CD4-positive, alpha-beta T cell treated with Interferon gamma for 1 hour (primary cell): ENCODE measurements at regions not wholly inside any gene's neighbourhood (a gene's known extent, or its start where the extent isn't known, plus 50 kb on each side); places are given as distances from the start of the nearest gene placed in this dataset.

Experiments used
- DNase-seq: peaks from one replicate; pipeline ENCODE4 v3.0.0-alpha.2; 2020

DNA sequence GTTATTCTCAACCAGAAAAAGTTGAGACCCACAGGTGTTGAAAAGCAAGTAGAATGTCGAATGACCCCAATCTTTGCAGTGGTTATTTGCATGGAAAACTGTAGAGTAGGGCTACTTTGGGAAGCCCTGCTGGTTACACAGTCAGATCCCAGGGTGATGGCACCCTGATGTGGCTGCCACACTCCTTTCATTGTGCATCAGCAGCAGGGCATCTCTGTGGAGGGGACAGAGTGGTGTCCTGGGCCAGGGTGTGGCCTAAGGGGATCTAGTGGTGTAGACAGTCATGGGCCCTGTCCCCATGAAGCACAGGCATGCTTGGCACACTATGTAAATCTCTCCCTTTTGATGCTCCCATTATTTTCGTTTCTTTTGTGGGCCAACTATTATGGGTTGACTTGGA lies 199.4 kb upstream of the NAV2 start:
- no peak for DNase-seq

GRCh38 chr11:19512618-19513017 lies 200.0 kb upstream of the NAV2 start:
- DNase-seq, result no peak

GRCh38 chr11:19511413-19512183 lies 201.0 kb upstream of the NAV2 start:
- no peak for DNase-seq

- no peak for DNase-seq
Measured at GRCh38 chr11:19511066-19511412, 201.6 kb upstream of the NAV2 start.

DNA sequence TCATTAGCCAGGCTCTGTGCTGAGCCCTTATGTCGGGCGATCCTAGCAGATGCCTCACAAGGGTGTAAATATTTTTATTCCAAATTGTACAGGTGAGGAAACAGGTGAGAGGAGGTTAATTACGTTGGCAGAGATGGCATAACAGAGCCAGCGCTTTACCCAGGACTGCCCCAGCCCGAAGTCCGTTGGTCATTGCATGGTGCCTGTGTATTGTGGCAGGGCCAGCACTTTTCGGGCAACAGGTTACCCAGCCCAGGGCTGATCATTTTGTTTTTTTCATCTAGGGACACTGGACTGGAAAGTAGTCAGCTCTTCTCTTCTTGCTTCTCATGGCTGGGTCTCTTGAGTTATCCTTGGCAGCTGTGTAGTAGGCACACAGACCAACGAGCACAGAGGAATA lies 202.2 kb upstream of the NAV2 start:
- no peak for DNase-seq

GRCh38 chr11:19509215-19509614 lies 203.4 kb upstream of the NAV2 start:
- DNase-seq, result no peak

DNA sequence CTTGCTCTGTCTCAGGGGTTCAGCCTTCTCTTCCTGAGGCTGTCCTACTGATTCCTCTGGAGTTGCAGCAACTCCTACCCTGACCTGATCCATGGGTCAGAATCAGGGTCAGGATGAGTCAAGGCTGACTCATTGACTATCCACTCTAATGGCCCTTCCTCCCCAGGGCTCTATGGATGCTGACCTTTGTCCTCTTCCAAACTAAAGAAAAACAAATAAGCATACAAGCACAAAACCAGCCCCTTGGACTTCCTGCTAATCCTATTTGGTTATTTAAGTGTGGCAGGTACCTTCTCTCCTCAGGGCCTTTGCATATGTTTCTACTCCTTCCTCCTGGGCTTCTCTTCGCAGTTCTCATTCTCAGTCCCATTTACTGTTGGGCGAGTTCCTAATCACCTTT lies 204.5 kb upstream of the NAV2 start:
- no peak for DNase-seq

GRCh38 chr11:19506816-19507486 lies 205.7 kb upstream of the NAV2 start:
- no peak for DNase-seq

DNA sequence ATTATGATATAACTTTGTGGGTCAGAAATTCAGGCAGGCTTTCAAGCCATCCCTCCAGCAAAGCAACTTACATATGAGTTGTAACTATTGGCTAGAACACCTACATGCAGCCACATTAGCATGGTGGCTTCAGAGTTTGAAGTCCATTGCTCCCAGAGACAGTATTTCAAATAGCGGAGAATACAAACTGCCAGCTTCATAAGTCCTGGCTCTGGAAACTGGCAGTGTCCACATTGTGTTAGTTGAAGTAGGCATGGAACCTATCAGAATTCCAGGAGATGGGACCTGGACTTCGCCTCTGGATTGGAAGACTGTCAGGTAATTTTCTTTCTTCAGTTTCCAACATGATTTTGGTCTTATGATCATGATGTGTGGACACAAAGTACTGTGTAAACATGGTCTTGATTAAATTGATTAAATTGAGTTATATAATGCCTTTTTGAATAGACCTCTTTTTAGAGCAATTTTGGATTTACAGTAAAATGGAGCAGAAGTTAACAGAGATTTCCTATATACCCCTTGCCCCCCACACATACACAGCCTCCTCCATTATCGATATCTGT lies 209.9 kb upstream of the NAV2 start:
- DNase-seq, result no peak

DNA sequence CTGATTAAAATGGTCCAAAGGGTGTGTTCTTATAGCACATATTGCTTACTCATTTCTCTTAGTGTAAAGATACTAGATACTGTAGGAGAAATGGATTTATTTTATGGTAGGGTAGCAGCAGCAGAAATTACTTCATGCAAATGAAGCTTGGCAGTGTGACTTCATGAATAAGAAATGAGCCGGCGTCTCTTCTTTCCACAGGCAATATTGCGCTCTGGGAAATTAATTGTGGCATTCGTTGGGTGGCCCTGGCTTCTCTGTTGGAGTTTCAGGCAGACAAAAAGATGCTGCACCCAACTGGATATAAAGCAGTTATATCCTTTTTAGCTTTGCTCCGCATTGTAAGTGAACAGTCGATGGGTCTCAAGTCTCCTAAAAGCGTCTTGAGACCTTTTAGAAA lies 211.0 kb upstream of the NAV2 start:
- DNase-seq, result no peak

GRCh38 chr11:19499999-19500398 lies 212.6 kb upstream of the NAV2 start:
- no peak for DNase-seq

- no peak for DNase-seq
Measured at GRCh38 chr11:19499026-19499669, 213.5 kb upstream of the NAV2 start.

GRCh38 chr11:19493446-19494213 lies 219.0 kb upstream of the NAV2 start:
- no peak for DNase-seq

DNA sequence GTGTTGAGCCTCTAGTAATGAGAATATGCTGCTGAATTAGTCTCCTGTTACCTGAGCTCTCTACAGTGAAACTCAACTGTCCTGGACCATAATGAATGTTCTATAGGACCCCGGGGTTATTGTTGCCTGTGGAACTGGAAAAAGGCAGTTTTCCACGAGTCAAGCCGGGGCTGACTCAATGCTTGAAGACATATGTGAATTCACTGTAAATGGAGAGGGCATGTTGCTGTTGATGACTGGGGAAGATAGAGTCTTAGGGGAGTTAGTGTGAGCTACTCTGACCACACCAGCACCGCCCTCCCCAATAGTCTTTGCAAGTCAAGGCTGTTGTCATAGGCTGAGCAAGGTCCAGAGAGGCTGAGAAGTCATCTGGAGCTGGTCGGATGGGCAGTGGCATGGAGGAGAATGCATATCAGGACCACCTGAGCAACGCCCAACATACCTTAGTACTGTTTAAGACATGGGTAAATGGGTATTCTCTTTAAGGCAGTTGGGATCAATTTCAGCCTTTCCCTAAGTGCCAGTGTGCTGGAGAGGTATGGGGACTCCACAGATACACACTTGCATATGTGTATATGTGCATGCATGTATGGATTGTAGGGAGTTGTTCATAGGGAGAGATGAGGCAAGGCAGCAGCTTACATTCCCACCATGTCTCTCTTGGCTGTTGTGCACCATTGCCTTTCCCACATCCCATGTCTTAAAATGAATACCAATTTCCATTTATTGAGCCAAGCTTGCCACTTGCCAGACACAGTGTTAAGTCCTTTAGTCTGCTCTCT lies 230.1 kb upstream of the NAV2 start:
- DNase-seq, result no peak

DNA sequence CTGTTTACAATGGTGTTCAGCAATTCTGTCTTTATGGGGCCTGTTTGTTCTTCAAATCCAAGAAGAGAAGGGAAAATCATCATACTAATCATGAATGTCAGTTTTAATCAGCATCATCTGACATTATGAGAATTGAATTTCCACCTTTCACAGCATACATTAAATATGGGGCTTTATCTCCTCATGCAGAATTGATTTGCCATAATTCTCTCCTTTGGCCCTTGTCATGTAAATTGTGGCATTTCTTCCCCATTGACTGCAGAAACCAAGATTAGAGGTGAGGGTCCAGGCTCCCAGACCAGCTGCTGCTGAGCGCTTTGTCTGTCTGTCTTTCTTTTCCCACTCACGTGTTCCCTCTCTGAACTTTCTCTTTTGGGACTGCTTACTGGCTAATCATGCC lies 232.1 kb upstream of the NAV2 start:
- DNase-seq, result no peak

GRCh38 chr11:19478891-19479290 lies 233.7 kb upstream of the NAV2 start:
- no peak for DNase-seq

DNA sequence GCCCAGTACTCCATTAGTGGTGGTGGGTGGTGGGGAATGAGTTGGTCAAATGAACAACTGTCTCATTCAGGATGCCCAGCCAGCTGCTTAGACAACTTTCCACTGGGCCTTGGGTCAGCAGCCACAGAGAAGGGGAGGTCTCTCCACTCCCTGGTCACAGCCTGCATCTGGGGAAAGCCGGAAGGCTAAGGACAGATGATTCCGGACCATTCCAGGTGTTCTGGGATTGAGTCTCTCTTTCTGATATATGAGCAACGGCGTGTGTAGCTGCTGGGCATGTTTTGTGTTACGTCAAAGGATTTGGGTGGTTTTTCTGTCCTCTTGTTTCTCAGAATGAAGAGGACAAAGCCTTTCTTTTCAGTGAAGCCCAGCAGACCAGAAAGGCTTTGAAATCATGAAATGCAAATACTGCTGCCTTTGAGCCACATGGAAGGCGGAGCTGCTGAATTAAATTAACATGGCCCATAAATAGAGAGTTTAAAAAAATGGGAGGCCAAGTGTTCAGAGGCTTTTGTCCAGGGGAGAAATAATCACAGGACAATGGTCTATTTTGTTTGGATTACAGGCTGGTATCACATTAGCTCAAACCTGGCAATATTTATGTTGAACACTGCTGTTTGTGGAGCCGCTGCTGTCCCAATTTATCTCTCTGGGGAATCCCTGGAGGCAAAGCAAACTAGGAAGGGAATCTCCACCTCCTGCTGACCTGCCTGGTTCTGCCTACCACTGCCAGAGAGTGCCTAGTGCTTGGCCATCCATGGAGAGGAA lies 234.4 kb upstream of the E2F8 start:
- DNase-seq, result no peak

DNA sequence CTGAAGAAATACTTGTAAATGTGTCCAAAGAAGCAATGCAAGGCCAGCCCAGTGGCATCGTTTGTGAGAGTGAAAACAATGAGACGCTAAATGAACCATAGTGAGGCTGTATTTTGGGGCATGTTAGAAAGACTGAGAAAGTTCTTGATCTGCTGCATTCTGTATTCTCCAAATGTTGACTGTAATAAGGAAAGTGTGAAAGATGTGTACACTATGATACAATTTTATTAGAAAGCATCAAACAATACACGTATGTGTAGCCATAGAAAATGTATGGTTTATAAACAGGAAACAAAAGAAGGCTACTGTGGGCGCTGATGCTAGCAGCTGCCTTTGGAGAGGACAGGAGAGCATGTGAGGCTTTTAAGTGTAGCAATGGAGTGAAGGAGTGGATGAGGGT lies 233.5 kb upstream of the E2F8 start:
- DNase-seq, result no peak

DNA sequence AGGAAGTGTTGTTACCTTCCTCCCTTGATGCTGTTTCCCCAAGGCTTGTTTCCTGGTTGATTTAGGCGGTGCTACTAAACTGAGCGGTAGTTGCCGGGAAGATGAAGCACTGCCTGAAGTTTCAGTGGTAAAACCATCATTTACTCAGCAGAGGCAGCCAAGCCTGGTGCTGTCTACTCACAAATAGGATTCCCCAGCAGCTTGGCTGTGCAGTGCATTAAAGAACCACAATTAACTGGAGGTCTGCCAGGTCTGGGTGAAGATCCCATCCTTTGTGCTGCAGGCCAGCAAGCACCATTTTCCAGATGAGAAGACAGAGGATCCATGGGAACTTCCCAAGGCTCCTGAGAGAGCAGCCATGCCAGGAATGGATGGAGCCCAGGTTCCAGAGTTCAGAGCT lies 231.9 kb upstream of the E2F8 start:
- no peak for DNase-seq

DNA sequence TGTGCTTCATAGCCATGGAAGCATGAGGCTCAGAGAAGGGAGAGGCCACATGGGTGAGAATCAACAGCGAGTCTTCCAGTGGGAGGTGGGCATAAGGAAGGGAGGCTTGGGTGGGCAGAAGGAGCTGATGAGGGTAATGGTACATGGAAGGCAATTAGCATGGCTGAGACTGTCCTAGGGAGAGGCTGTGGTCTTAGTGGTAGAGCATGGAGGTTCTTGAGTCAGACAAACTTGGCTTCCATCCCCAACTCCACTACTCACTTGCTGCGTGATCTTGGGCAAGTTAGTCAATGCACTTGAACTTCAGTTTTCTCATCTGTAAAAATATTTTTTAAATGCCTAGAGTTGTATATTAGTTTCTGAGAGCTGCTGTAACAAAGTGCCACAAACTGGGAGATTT lies 227.2 kb upstream of the E2F8 start:
- no peak for DNase-seq

- no peak for DNase-seq
Measured at GRCh38 chr11:19466314-19466713, 225.6 kb upstream of the E2F8 start.

GRCh38 chr11:19463976-19464375 lies 223.2 kb upstream of the E2F8 start:
- DNase-seq, result no peak
